ENCODE measurements at regions not wholly inside any gene's neighbourhood (a gene's known extent, or its start where the extent isn't known, plus 50 kb on each side); places are given as distances from the start of the nearest gene placed in this dataset.
"Not testable (repeated sequence)": the region's sequence is repeated elsewhere in the genome, so short reads cannot be mapped to it uniquely, and the experiment has no call there.

GRCh38 chr6:27669624-27670301, 196.9 kb upstream of the ZNF184 start:
- no peak for DNase-seq (ENCODE audit: low spot score)

DNA sequence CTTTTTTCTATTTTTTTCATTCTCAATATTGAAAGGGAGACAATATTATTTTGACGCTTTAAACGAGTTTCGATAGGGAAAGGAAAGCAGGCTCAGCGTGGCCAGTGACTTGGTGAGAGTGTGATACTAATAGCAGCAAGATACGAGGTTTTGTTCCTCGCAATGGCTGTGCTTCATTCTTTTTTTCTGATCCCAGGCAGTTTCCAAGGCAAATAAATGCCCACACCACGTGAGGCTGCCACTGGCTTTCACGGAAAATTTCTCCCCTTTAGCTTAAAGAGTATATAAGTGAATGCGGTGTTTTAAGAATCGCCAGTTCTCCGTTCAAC, 196.4 kb upstream of the ZNF184 start:
- no peak for DNase-seq (ENCODE audit: low spot score)

DNA sequence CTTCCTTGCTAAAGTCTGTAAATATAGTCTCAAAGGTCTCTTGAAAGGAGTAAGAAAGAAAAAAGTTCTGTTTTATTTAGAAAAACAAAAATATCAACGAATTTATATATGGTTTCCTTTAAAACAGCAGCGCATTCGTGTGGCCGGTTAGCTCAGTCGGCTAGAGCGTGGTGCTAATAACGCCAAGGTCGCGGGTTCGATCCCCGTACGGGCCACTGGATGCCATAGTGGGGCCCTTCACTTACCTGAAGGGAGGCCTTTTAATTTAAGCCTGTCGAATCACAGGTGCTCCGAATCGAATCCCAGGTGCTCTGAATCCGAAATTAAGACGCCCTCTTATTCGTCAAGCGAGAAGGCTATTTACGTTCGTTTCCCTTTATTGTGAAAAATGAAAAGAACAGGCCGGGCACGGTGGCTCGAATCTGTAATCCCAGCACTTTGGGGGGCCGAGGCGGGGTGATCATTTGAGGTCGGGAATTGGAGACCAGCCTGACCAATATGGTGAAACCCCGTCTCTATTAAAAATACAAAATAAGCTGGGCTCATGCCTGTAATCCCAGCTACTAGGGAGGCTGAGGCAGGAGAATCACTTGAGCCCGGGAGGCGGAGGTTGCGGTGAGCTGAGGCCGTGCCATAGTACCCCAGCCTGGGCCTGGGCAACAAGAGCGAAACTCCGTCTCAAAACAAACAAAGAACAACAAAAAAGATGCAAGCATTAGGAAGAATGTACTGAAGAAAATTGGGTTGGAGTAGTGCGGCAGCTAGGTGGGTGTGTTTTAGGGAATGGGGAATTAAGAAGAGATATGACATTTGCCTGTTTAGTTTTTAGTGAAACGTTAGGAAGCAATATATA, 195.8 kb upstream of the ZNF184 start:
- no peak for DNase-seq (ENCODE audit: low spot score)

- no peak for DNase-seq (ENCODE audit: low spot score)
These were observed 194.9 kb upstream of the ZNF184 start for GRCh38 chr6:27667657-27668441.

- DNase-seq (ENCODE audit: low spot score), result no peak
These were observed 194.2 kb upstream of the ZNF184 start for GRCh38 chr6:27667016-27667656.

DNA sequence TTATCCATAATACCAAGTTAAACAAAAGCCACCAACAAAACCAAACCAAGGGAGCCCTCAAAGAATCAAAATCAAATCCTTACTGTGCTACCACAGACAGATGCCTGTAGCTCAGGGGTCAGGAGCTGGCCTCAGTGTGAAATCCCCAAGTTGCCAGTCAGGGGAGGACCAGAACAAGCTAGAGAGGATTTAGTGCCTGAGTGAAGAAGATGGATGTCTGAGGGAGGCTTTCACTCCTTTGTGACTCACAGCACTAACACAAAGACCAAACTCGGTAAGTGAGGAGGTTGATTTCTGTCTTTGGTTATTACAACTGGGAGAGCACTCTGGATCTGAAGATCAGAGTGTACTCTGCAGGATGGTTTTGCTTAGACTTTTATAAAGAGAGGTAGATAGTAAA, 189.9 kb upstream of the ZNF184 start:
- DNase-seq (ENCODE audit: low spot score), result no peak

GRCh38 chr6:27662212-27662611, 189.3 kb upstream of the ZNF184 start:
- DNase-seq (ENCODE audit: low spot score), result not testable (repeated sequence)

GRCh38 chr6:27653143-27653825, 180.4 kb upstream of the ZNF184 start:
- not testable (repeated sequence) for DNase-seq (ENCODE audit: low spot score)

- no peak for DNase-seq (ENCODE audit: low spot score)
These were observed 178.4 kb upstream of the ZNF184 start for GRCh38 chr6:27651371-27651732.

GRCh38 chr6:27650620-27651370, 177.9 kb upstream of the ZNF184 start:
- no peak for DNase-seq (ENCODE audit: low spot score)

- DNase-seq (ENCODE audit: low spot score), result no peak
These were observed 171.6 kb upstream of the ZNF184 start for GRCh38 chr6:27644528-27644927.

DNA sequence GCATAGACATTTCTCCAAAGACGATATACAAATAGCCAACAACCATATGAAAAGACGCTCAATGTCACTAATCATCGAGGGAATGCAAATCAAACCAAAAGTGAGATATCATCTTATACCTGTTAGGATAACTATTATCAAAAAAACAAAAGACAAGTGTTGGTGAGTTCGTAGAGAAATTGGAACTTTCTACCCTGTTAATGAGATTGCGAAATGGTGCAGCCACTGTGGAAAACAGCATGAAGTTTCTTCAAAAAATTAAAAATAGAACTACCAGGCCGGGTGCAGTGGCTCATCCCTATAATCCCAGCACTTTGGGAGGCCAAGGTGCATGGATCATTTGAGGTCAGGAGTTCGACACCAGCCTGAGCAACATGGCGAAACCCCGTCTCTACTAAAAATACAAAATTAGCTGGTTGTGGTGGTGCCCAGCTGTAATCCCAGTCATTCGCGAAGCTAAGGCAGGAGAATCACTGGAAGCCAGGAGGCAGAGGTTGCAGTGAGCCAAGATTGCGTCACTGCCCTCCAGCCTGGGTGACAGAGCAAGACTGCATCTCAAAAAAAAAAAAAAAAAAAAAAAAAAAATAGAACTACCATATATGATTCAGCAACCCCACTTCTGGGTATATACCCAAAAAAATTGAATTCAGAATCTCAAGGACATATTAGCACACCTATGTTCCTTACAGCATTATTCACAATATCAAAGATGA, 170.0 kb upstream of the ZNF184 start:
- no peak for DNase-seq (ENCODE audit: low spot score)

DNA sequence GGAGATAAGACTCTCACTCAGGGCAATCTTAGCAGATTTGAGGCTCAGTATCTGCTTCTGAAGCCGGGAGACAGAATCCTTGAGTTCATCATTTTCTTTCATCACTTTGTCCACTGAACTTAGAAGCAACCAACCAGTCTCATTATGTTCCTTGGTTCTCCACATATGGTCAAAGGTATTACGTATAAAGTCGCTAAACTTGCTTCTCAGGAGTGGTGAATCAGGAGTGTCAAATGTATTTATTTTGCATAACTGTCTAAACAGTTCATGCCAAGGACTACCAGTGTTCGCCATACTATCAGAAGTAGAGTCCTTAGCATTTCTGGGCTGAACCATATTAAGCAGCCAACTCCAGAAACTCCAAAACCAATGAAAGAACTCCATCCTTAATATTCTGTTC, 163.0 kb upstream of the ZNF184 start:
- DNase-seq (ENCODE audit: low spot score), result not testable (repeated sequence)

- not testable (repeated sequence) for DNase-seq (ENCODE audit: low spot score)
These were observed 160.3 kb upstream of the ZNF184 start for GRCh38 chr6:27633221-27633688.

DNA sequence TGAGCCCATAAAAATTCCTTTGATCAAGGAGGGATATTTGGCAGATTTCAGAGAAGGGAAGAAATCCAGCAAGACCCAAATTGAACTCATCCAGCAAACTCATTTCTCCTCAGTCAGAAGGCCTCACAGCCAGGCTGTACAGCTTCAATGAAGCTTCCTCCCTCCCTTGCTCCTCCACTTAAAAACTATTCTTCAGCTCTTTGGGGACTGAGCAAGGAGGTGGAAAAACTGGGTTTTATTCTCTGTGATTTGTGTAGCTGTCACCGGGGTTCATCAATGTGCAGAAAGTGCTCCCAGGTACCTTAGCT, 158.7 kb upstream of the ZNF184 start:
- no peak for DNase-seq (ENCODE audit: low spot score)

GRCh38 chr6:27630727-27631608, 158.1 kb upstream of the ZNF184 start:
- DNase-seq (ENCODE audit: low spot score), result peak; percentile 70

DNA sequence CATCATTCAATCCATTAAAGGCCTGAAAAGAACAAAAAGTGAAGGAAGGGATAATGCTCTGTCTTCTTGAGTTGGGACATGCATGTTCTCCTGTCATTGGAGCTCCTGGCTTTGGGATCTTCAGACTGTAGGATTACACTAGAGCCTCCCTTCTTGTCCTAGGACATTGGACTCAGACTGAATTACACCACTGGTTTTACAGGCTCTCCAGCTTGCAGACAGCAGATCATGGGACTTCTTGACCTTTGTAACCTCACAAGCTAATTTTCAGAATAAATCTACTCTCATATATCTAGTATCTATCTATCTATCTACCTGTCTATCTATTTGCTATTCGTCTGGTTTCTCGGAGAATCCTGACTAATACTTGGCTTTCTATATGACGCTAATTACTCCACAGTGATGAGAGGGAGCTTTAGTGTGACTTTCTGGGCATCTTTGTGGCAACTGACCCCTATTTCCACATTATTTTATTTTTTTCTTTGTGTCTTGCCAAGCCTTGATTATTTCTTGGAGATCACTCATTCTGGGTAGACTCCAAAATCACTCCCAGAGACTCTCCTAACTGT, 151.9 kb upstream of the ZNF184 start:
- no peak for DNase-seq (ENCODE audit: low spot score)

DNA sequence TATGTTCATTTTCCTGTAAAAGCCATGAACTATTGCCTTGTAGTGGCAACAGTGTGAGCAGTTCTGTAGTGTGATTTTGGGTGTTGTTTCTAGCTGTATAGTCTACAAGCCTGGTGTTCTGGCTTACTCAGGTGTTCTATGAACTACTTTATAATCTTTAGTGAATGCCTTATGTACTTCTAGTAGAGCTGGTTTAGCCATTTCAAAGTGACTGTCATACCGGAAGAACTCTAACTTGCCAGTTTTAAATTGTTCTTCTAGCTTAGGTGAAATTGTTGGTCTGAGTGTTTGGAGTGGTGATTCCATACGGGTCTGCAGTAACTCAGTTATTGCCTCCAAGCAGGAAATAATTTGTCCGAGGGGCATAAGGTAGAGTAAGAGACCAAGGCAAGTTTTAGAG, 150.2 kb upstream of the ZNF184 start:
- no peak for DNase-seq (ENCODE audit: low spot score)

GRCh38 chr6:27619436-27619835, 146.5 kb upstream of the ZNF184 start:
- no peak for DNase-seq (ENCODE audit: low spot score)

Data from left forelimb (tissue), 1 donor.